ENCODE measurements at regions not wholly inside any gene's neighbourhood (a gene's known extent, or its start where the extent isn't known, plus 50 kb on each side); places are given as distances from the start of the nearest gene placed in this dataset.

GRCh38 chr9:18393340-18394130 is 80.4 kb upstream of the ADAMTSL1 start:
- no peak for DNase-seq (ENCODE audit: low spot score)
- intact Hi-C loops (cut with DNase I) = no loop called here

GRCh38 chr9:18394847-18395351 is 79.1 kb upstream of the ADAMTSL1 start:
- no peak for DNase-seq (ENCODE audit: low spot score)
- intact Hi-C loops (cut with DNase I) = no loop called here

GRCh38 chr9:18396102-18396728 is 77.7 kb upstream of the ADAMTSL1 start:
- intact Hi-C loops (cut with DNase I) = no loop called here
- DNase-seq (ENCODE audit: low spot score) = no peak

- intact Hi-C loops (cut with DNase I) = no loop called here
- no peak for DNase-seq (ENCODE audit: low spot score)
Measured at GRCh38 chr9:18397076-18397475, 76.9 kb upstream of the ADAMTSL1 start.

- intact Hi-C loops (cut with DNase I) = no loop called here
- DNase-seq (ENCODE audit: low spot score) = no peak
Measured at GRCh38 chr9:18398038-18398437, 75.9 kb upstream of the ADAMTSL1 start.

GRCh38 chr9:18404434-18405029 is 69.4 kb upstream of the ADAMTSL1 start:
- no peak for DNase-seq (ENCODE audit: low spot score)
- intact Hi-C loops (cut with DNase I) = no loop called here

GRCh38 chr9:18405240-18405639 is 68.7 kb upstream of the ADAMTSL1 start:
- intact Hi-C loops (cut with DNase I) = no loop called here
- no peak for DNase-seq (ENCODE audit: low spot score)

GRCh38 chr9:18410983-18411382 is 63.0 kb upstream of the ADAMTSL1 start:
- intact Hi-C loops (cut with DNase I) = no loop called here
- DNase-seq (ENCODE audit: low spot score) = no peak

GRCh38 chr9:18421391-18421790 is 52.6 kb upstream of the ADAMTSL1 start:
- intact Hi-C loops (cut with DNase I) = no loop called here
- no peak for DNase-seq (ENCODE audit: low spot score)

- intact Hi-C loops (cut with DNase I) = no loop called here
Measured at GRCh38 chr9:18422296-18423036, 51.5 kb upstream of the ADAMTSL1 start.

GRCh38 chr9:18423791-18424531 is 50.0 kb upstream of the ADAMTSL1 start:
- intact Hi-C loops (cut with DNase I) = no loop called here
- no peak for DNase-seq (ENCODE audit: low spot score)

More at GRCh38 chr9:18422296-18423036, 51.5 kb upstream of the ADAMTSL1 start:
- DNase-seq (ENCODE audit: low spot score) = no peak

Data from cardiac septum (tissue), 1 donor.